Loucy (cell line): ENCODE measurements at regions not wholly inside any gene's neighbourhood (a gene's known extent, or its start where the extent isn't known, plus 50 kb on each side); places are given as distances from the start of the nearest gene placed in this dataset.

Experiments
- H2AFZ ChIP-seq: fragments of 200-600 bp; sonication (generic); 2 replicates; pipeline ENCODE4 v1.6.0; 2016; ENCODE audit warnings: antibody characterized with exemption, mild to moderate bottlenecking, low read length, moderate library complexity
- H3F3A ChIP-seq: fragments of 200-600 bp; 2 replicates; pipeline ENCODE4 v1.6.0; 2016; ENCODE audit warnings: antibody characterized with exemption, low read depth, mild to moderate bottlenecking
- H3K27me3 ChIP-seq: fragments of 200-600 bp; sonication (generic); 2 replicates; pipeline ENCODE4 v1.6.1; 2014; ENCODE audit warnings: low read length, mild to moderate bottlenecking; ENCODE audit not compliant: insufficient read depth, poor library complexity, severe bottlenecking
- H3K36me3 ChIP-seq: fragments of 200-600 bp; sonication (generic); 2 replicates; pipeline ENCODE4 v1.6.1; 2016; ENCODE audit warnings: low read length; ENCODE audit not compliant: insufficient read depth
- H3K4me1 ChIP-seq: fragments of 200-600 bp; sonication (generic); 2 replicates; pipeline ENCODE4 v1.5.1; 2014; ENCODE audit warnings: low read length, mild to moderate bottlenecking; ENCODE audit not compliant: insufficient read depth, poor library complexity, severe bottlenecking
- H3K4me2 ChIP-seq: fragments of 200-600 bp; sonication (generic); 2 replicates; pipeline ENCODE4 v1.6.0; 2014; ENCODE audit warnings: antibody characterized with exemption, low read length, low read depth, mild to moderate bottlenecking; ENCODE audit not compliant: poor library complexity, severe bottlenecking
- H3K4me3 ChIP-seq: fragments of 200-600 bp; sonication (generic); 2 replicates; pipeline ENCODE4 v1.5.1; 2014; ENCODE audit warnings: low read length, mild to moderate bottlenecking, mixed read lengths; ENCODE audit not compliant: poor library complexity, severe bottlenecking
- H3K79me2 ChIP-seq: fragments of 200-600 bp; sonication (generic); 2 replicates; pipeline ENCODE4 v1.6.1; 2014; ENCODE audit warnings: low read length; ENCODE audit not compliant: insufficient read depth
- H3K9ac ChIP-seq: fragments of 200-600 bp; sonication (generic); 2 replicates; pipeline ENCODE4 v1.6.0; 2014; ENCODE audit warnings: mild to moderate bottlenecking, low read depth, low read length, moderate library complexity; ENCODE audit not compliant: poor library complexity, severe bottlenecking
- H3K9me2 ChIP-seq: fragments of 200-600 bp; sonication (generic); replicated peaks from 2 replicates; pipeline ENCODE4 v1.6.1; 2016; ENCODE audit warnings: low read depth, low read length, mixed read lengths
- H3K9me3 ChIP-seq: fragments of 200-600 bp; sonication (generic); 2 replicates; pipeline ENCODE4 v1.6.1; 2014; ENCODE audit warnings: mild to moderate bottlenecking, antibody characterized with exemption, low read length, low read depth; ENCODE audit not compliant: insufficient read depth
- H4K20me1 ChIP-seq: fragments of 200-600 bp; sonication (generic); 2 replicates; pipeline ENCODE4 v1.6.0; 2014; ENCODE audit warnings: antibody characterized with exemption, low read length, mild to moderate bottlenecking; ENCODE audit not compliant: insufficient read depth, poor library complexity, severe bottlenecking
- CTCF ChIP-seq: fragments of 200-600 bp; sonication (generic); conservative IDR thresholded peaks from 2 replicates; pipeline ENCODE4 v1.5.1; 2014; ENCODE audit warnings: mild to moderate bottlenecking, antibody characterized with exemption, low read length
- EZH2phosphoT487 ChIP-seq: fragments of 200-600 bp; IDR thresholded peaks from 2 replicates; pipeline ENCODE4 v1.6.1; 2018; ENCODE audit warnings: antibody characterized with exemption, mild to moderate bottlenecking, moderate library complexity, borderline replicate concordance

GRCh38 chr2:153133716-153134115 is 344.8 kb downstream of the RPRM start:
- Histone ChIP-seq H3K36me3 (no peaks in the 10 kb centered on the region), H3K9ac (no peak overlapping the region), H4K20me1 (no peaks in the 10 kb centered on the region), H2AFZ (no peak overlapping the region), H3F3A (no peaks in the 10 kb centered on the region), H3K4me2 (no peak overlapping the region), H3K27me3 (no peaks in the 10 kb centered on the region), H3K9me2 (no peaks in the 10 kb centered on the region), H3K4me3 (no peak overlapping the region), H3K79me2 (no peaks in the 10 kb centered on the region), H3K9me3 (no peaks in the 10 kb centered on the region), H3K4me1 (no peaks in the 10 kb centered on the region)
- no peak for TF ChIP-seq EZH2phosphoT487
- TF ChIP-seq CTCF: no peak

DNA sequence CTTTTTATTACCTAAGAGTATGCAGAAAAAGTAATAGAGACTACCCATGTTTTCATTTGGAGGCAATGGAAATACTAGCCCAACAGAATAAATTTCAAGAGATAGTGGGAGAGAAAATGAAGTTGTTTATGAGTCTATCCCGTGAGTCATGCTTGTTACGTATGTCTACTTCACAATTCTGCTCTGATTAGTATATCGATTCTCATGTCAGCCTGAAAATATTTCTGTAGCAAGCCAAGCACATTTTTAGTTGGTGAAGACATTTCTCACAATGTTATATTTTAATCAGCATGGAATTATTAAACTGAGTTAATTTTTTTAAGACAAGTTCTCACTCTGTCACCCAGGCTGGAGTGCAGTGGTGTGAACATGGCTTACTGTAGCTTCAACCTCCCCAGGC is 346.1 kb downstream of the RPRM start:
- Histone ChIP-seq H3K4me2 (no peak overlapping the region), H3K9me3 (no peaks in the 10 kb centered on the region), H3K36me3 (no peaks in the 10 kb centered on the region), H2AFZ (no peak overlapping the region), H3F3A (no peaks in the 10 kb centered on the region), H3K27me3 (no peaks in the 10 kb centered on the region), H3K4me3 (no peak overlapping the region), H4K20me1 (no peaks in the 10 kb centered on the region), H3K79me2 (no peaks in the 10 kb centered on the region), H3K9ac (no peak overlapping the region), H3K4me1 (no peaks in the 10 kb centered on the region), H3K9me2 (no peaks in the 10 kb centered on the region)
- TF ChIP-seq CTCF (no peak), EZH2phosphoT487 (no peak)

DNA sequence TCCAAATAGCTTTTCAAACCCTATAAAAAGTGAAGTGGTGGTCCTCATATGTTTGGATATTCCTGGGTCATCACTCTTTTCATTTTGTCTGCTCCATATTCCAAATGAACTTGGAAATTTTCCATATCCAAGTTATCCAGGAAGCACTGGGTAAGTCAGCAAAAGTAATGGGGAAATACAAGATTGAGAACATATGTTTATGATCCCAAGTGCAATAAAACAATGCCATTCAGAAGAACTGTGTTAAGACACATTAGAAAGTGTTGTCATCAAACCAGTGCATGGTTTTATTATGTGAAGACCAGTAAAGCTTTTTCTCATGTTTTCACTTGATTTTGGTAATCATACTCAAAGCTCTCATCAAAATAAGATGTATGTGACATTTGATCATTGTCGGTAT is 363.4 kb downstream of the RPRM start:
- no peak overlapping the region for H2AFZ ChIP-seq
- no peak overlapping the region for H3K4me2 ChIP-seq
- H3K9me3 ChIP-seq: no peaks in the 10 kb centered on the region
- no peaks in the 10 kb centered on the region for H3F3A ChIP-seq
- no peak for TF ChIP-seq CTCF
- no peak for TF ChIP-seq EZH2phosphoT487
- no peaks in the 10 kb centered on the region for H3K4me1 ChIP-seq
- no peaks in the 10 kb centered on the region for H3K27me3 ChIP-seq
- H3K9me2 ChIP-seq: no peaks in the 10 kb centered on the region
- H4K20me1 ChIP-seq: no peaks in the 10 kb centered on the region
- no peaks in the 10 kb centered on the region for H3K36me3 ChIP-seq
- H3K9ac ChIP-seq: no peak overlapping the region
- no peak overlapping the region for H3K4me3 ChIP-seq
- no peaks in the 10 kb centered on the region for H3K79me2 ChIP-seq
